ENCODE measurements at regions not wholly inside any gene's neighbourhood (a gene's known extent, or its start where the extent isn't known, plus 50 kb on each side); places are given as distances from the start of the nearest gene placed in this dataset.
"Not testable (repeated sequence)": the region's sequence is repeated elsewhere in the genome, so short reads cannot be mapped to it uniquely, and the experiment has no call there.

GRCh38 chr7:112982441-112983063, 104.1 kb downstream of the GPR85 start:
- peak; percentile 4 for DNase-seq (ENCODE audit: low spot score)

GRCh38 chr7:112981966-112982365, 104.7 kb downstream of the GPR85 start:
- no peak for DNase-seq (ENCODE audit: low spot score)

- not testable (repeated sequence) for DNase-seq (ENCODE audit: low spot score)
Observed at GRCh38 chr7:112979055-112979454, 107.6 kb downstream of the GPR85 start.

GRCh38 chr7:112977244-112977955, 109.2 kb downstream of the GPR85 start:
- DNase-seq (ENCODE audit: low spot score), result not testable (repeated sequence)

- DNase-seq (ENCODE audit: low spot score), result no peak
Observed at GRCh38 chr7:112970771-112971170, 115.9 kb downstream of the GPR85 start.

GRCh38 chr7:112969946-112970345, 116.7 kb downstream of the GPR85 start:
- DNase-seq (ENCODE audit: low spot score), result no peak

- no peak for DNase-seq (ENCODE audit: low spot score)
Observed at GRCh38 chr7:112965506-112965905, 121.1 kb downstream of the GPR85 start.

- no peak for DNase-seq (ENCODE audit: low spot score)
Observed at GRCh38 chr7:112963634-112964033, 123.0 kb downstream of the GPR85 start.

GRCh38 chr7:112962815-112963214, 123.8 kb downstream of the GPR85 start:
- no peak for DNase-seq (ENCODE audit: low spot score)

- DNase-seq (ENCODE audit: low spot score), result no peak
Observed at GRCh38 chr7:112959276-112959675, 127.4 kb downstream of the GPR85 start.

- DNase-seq (ENCODE audit: low spot score), result no peak
Observed at GRCh38 chr7:112958775-112959174, 127.9 kb downstream of the GPR85 start.

GRCh38 chr7:112957901-112958300, 128.7 kb downstream of the GPR85 start:
- DNase-seq (ENCODE audit: low spot score), result no peak

- not testable (repeated sequence) for DNase-seq (ENCODE audit: low spot score)
Observed at GRCh38 chr7:112953031-112953430, 133.6 kb downstream of the GPR85 start.

GRCh38 chr7:112951070-112951469, 135.6 kb downstream of the GPR85 start:
- DNase-seq (ENCODE audit: low spot score), result no peak

GRCh38 chr7:112949682-112950081, 136.9 kb downstream of the GPR85 start:
- DNase-seq (ENCODE audit: low spot score), result not testable (repeated sequence)

- no peak for DNase-seq (ENCODE audit: low spot score)
Observed at GRCh38 chr7:112946350-112946749, 140.3 kb downstream of the GPR85 start.

GRCh38 chr7:112945046-112945445, 141.6 kb downstream of the GPR85 start:
- DNase-seq (ENCODE audit: low spot score), result no peak

- no peak for DNase-seq (ENCODE audit: low spot score)
Observed at GRCh38 chr7:112942981-112943380, 143.6 kb downstream of the GPR85 start.

- DNase-seq (ENCODE audit: low spot score), result not testable (repeated sequence)
Observed at GRCh38 chr7:112942125-112942524, 144.5 kb downstream of the GPR85 start.

- DNase-seq (ENCODE audit: low spot score), result no peak
Observed at GRCh38 chr7:112940314-112940732, 146.3 kb downstream of the GPR85 start.

- peak; percentile 99 for DNase-seq (ENCODE audit: low spot score)
Observed at GRCh38 chr7:112939574-112940313, 146.9 kb downstream of the GPR85 start.

GRCh38 chr7:112938863-112939573, 147.6 kb downstream of the GPR85 start:
- DNase-seq (ENCODE audit: low spot score), result peak; percentile 48

Measured in germinal center (tissue), 1 donor.